Brain microvascular endothelial cell (primary cell): ENCODE measurements at regions not wholly inside any gene's neighbourhood (a gene's known extent, or its start where the extent isn't known, plus 50 kb on each side); places are given as distances from the start of the nearest gene placed in this dataset.
"Not testable (repeated sequence)": the region's sequence is repeated elsewhere in the genome, so short reads cannot be mapped to it uniquely, and the experiment has no call there.

Experiments
- DNase-seq: peaks from one replicate; pipeline ENCODE4 v3.0.0-alpha.2; 2020
- H3K27ac ChIP-seq: fragments of 250-450 bp; sonication (Bioruptor Pico); 2 replicates; pipeline ENCODE4 v1.5.1; 2020; ENCODE audit warnings: mild to moderate bottlenecking, moderate library complexity
- H3K27me3 ChIP-seq: fragments of 250-450 bp; sonication (Bioruptor Pico); replicated peaks from 2 replicates; pipeline ENCODE4 v1.5.1; 2020; ENCODE audit warnings: mild to moderate bottlenecking
- H3K36me3 ChIP-seq: fragments of 250-450 bp; sonication (Bioruptor Pico); replicated peaks from 2 replicates; pipeline ENCODE4 v1.5.1; 2020; ENCODE audit warnings: mild to moderate bottlenecking
- H3K4me3 ChIP-seq: 2 replicates; pipeline ENCODE4 v1.5.1; 2011; ENCODE audit warnings: low read depth, mild to moderate bottlenecking, control low read depth, low read length, moderate library complexity
- in situ Hi-C: cut with HindIII; loops from 2 replicates; pipeline ENCODE4 v1.10.0; 2017; ENCODE audit warnings: low sequenced_read_pairs, low pct_ligation_motif_present
- TF ChIP-seq, protein P1 (sequence below): IDR thresholded peaks from 2 replicates; pipeline ENCODE4 v1.5.1; 2011; ENCODE audit warnings: low read depth, mild to moderate bottlenecking, moderate library complexity, low read length, control low read depth, inconsistent platforms; ENCODE audit errors: missing control alignments

DNA sequence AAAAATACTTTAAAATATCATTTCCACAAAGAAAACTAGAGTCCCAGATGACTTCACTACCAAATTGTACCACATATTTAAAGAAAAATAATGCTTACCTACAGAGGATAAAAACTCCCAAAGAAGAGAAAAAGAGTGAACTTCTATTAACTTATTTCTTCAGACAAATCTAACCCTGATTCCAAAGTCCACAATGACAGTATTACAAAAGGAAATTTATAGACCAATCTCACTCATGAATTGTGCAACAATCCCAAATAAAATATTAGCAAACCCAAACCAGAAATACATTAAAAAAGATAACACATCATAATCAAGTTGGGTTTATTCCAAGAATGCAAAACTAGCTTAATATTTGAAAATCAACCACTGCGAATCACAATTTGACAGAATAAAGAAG, 161.4 kb upstream of the GALNT2 start:
- H3K27me3 ChIP-seq = no peaks in the 10 kb centered on the region
- no peak overlapping the region for H3K4me3 ChIP-seq
- DNase-seq = no peak
- H3K36me3 ChIP-seq = no peaks in the 10 kb centered on the region
- in situ Hi-C loops = no loop called here
- H3K27ac ChIP-seq = no peak overlapping the region
- TF ChIP-seq, protein P1, sequence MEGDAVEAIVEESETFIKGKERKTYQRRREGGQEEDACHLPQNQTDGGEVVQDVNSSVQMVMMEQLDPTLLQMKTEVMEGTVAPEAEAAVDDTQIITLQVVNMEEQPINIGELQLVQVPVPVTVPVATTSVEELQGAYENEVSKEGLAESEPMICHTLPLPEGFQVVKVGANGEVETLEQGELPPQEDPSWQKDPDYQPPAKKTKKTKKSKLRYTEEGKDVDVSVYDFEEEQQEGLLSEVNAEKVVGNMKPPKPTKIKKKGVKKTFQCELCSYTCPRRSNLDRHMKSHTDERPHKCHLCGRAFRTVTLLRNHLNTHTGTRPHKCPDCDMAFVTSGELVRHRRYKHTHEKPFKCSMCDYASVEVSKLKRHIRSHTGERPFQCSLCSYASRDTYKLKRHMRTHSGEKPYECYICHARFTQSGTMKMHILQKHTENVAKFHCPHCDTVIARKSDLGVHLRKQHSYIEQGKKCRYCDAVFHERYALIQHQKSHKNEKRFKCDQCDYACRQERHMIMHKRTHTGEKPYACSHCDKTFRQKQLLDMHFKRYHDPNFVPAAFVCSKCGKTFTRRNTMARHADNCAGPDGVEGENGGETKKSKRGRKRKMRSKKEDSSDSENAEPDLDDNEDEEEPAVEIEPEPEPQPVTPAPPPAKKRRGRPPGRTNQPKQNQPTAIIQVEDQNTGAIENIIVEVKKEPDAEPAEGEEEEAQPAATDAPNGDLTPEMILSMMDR = no peak

DNA sequence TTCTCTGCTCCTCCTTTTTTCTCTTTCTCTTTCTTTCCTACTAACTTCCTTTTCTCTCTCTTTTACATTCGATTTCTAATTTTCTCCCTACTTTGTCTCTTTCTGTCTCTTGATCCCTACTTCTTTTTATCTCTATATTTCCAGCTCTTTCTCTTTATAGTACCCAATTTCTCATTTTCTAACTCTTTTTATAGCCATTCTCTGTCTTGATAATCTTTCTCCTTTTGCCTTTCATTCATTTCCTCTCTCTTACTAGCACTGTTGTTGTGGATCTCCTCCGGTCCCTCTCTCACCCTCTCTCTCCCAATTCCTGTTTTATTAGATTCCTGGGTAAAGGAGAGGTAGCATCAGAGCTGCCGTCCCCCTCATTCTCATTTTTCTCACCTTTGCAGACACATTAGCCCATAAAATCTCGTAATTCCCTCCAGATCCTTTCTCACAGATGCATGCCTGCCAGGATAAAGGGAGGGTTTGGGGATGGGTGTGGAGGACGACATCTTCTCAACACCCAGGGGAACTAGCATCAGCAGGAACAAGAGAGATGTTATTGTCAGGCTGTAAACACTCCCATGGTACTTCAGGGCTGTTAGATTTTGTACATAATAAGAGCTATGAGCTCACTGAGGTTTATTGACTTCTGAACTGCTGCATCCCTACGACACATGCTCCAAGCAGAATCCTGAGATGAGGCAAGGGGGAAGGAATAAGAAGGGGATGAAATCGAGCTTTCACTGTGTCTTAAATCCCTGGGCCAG, 159.0 kb upstream of the GALNT2 start:
- no peak overlapping the region for H3K4me3 ChIP-seq
- TF ChIP-seq, protein P1 = no peak
- H3K36me3 ChIP-seq = no peaks in the 10 kb centered on the region
- DNase-seq = no peak
- H3K27ac ChIP-seq = no peak overlapping the region
- no peaks in the 10 kb centered on the region for H3K27me3 ChIP-seq
- in situ Hi-C loops = no loop called here

DNA sequence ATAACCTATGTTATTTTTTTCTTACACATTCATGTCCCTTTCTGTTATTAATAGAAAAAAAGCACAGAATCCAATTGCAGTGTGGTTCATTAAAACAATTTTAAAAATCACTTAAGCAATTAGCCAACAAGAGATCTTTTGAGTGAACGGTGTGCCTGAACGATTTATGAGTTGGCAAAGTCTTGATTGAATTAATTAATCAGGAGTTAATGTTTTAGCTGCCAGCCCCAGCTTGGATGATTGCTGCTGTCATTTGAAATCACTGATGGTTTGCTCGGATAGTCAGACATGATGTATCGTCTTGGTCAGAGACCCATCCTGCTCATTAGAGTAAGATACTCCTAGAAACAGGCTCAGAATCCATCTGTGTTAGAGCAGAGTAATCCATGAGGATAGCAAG, 158.3 kb upstream of the GALNT2 start:
- no peaks in the 10 kb centered on the region for H3K27me3 ChIP-seq
- H3K36me3 ChIP-seq = no peaks in the 10 kb centered on the region
- no peak overlapping the region for H3K4me3 ChIP-seq
- in situ Hi-C loops = no loop called here
- DNase-seq = no peak
- no peak overlapping the region for H3K27ac ChIP-seq
- TF ChIP-seq, protein P1 = no peak

DNA sequence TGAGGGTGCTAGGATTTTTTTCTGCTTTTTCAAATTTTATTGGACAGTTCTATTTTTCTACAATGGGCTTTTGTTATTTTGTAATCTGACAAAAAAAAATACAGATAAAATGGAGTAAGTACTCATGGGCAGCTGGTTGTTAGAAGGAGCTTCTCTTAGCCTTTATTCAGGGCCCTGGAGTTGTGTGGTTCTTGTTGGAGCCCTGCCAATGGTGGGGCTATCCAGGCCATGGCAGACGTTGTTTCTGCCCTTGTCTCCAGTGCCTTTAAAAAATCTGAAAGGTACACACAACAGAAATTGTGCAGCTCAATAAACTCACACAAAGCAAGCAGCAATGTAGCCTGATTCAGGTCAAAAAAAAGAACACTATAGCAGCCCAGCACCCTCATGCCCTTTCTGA, 153.5 kb upstream of the GALNT2 start:
- no peak for DNase-seq
- Histone ChIP-seq H3K27ac (no peak overlapping the region), H3K4me3 (no peak overlapping the region), H3K36me3 (no peaks in the 10 kb centered on the region), H3K27me3 (no peaks in the 10 kb centered on the region)
- TF ChIP-seq, protein P1 = no peak
- in situ Hi-C loops = no loop called here

DNA sequence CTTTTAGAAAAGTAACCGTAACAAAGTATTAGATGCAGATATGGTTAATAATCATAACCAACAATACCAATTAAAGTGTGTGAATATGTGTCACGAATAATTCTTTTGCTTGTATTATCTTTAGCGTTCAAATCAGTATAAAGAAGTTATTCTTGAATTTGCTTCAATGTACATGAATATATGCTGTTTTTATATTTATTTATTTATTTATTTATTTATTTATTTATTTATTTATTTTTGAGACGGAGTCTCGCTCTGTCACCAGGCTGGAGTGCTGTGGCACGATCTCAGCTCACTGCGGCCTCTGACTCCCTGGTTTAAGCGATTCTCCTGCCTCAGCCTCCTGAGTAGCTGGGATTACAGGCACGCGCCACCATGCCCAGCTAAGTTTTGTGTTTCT, 147.6 kb upstream of the GALNT2 start:
- H3K27me3 ChIP-seq, H3K36me3 ChIP-seq, H3K27ac ChIP-seq, DNase-seq, in situ Hi-C loops, H3K4me3 ChIP-seq: not testable (repeated sequence)

DNA sequence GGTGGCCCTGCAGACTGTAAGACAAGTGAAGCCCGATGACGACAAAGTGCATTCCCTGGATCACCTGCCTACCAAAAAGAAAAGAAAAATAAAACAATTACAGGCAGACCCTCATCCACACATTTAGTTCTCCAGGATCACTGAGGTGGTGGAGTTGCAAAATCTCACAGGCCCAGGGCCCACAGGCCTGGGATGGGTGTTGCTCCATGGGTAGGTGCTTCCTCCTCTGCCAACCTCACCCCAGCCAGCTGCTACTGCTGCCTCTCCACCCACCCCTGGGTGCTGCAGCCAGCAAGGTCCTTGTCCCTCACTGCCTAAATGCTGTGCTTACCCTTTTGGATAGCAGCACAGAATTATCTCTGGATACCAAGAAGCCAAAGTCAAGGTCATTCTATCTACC, 146.4 kb upstream of the GALNT2 start:
- H3K27me3 ChIP-seq = no peaks in the 10 kb centered on the region
- TF ChIP-seq, protein P1 = no peak

More for the DNA sequence above, 146.4 kb upstream of the GALNT2 start:
- DNase-seq = no peak
- in situ Hi-C loops = no loop called here
- Histone ChIP-seq H3K36me3 (no peaks in the 10 kb centered on the region), H3K4me3 (no peak overlapping the region), H3K27ac (no peak overlapping the region)
